SK-N-SH treated with all-trans-retinoic acid at 6 μM for 48 hours (cell line): ENCODE measurements at regions not wholly inside any gene's neighbourhood (a gene's known extent, or its start where the extent isn't known, plus 50 kb on each side); places are given as distances from the start of the nearest gene placed in this dataset.

Experiments
- ATAC-seq: fragments of 200-7000 bp; cut with Tn5 transposase; 3 replicates; pipeline ENCODE4 v1.9.1; 2020; ENCODE audit warnings: mild to moderate bottlenecking, moderate library complexity
- ARNTL ChIP-seq: fragments of 450-650 bp; formaldehyde crosslinking; IDR thresholded peaks from 2 replicates; pipeline ENCODE4 v1.5.0; 2020; ENCODE audit warnings: low read depth, mild to moderate bottlenecking, moderate library complexity, borderline replicate concordance
- BACH2 ChIP-seq: fragments of 250-450 bp; sonication (Bioruptor Pico); IDR thresholded peaks from 2 replicates; pipeline ENCODE4 v1.9.0; 2021; ENCODE audit warnings: mild to moderate bottlenecking, borderline replicate concordance
- CSDC2 ChIP-seq: fragments of 250-450 bp; sonication (Bioruptor Pico); IDR thresholded peaks from 2 replicates; pipeline ENCODE4 v1.5.0; 2020; ENCODE audit warnings: mild to moderate bottlenecking, moderate library complexity
- GLIS3 ChIP-seq: fragments of 250-450 bp; sonication (Bioruptor Pico); IDR thresholded peaks from 2 replicates; pipeline ENCODE4 v1.5.0; 2020; ENCODE audit warnings: mild to moderate bottlenecking, moderate library complexity
- PPARA ChIP-seq: fragments of 250-450 bp; sonication (Bioruptor Pico); IDR thresholded peaks from 2 replicates; pipeline ENCODE4 v1.5.0; 2020; ENCODE audit warnings: mild to moderate bottlenecking, borderline replicate concordance
- SNAI2 ChIP-seq: fragments of 250-450 bp; sonication (Bioruptor Pico); IDR thresholded peaks from 2 replicates; pipeline ENCODE4 v1.5.0; 2020; ENCODE audit warnings: mild to moderate bottlenecking, moderate library complexity
- TCF4 ChIP-seq: fragments of 250-450 bp; sonication (Bioruptor Pico); IDR thresholded peaks from 2 replicates; pipeline ENCODE4 v1.8.0; 2021; ENCODE audit warnings: mild to moderate bottlenecking, moderate library complexity, borderline replicate concordance
- TOX ChIP-seq: fragments of 250-450 bp; sonication (Bioruptor Pico); IDR thresholded peaks from 2 replicates; pipeline ENCODE4 v1.8.0; 2021; ENCODE audit warnings: mild to moderate bottlenecking, moderate library complexity, borderline replicate concordance
- ZC3H10 ChIP-seq: fragments of 250-450 bp; sonication (Bioruptor Pico); IDR thresholded peaks from 2 replicates; pipeline ENCODE4 v1.5.1; 2021; ENCODE audit warnings: mild to moderate bottlenecking, moderate library complexity
- ZFP3 ChIP-seq: fragments of 250-450 bp; sonication (Bioruptor Pico); IDR thresholded peaks from 2 replicates; pipeline ENCODE4 v1.5.0; 2020; ENCODE audit warnings: mild to moderate bottlenecking, moderate library complexity
- ZFP30 ChIP-seq: fragments of 450-650 bp; formaldehyde crosslinking; IDR thresholded peaks from 2 replicates; pipeline ENCODE4 v1.5.0; 2022; ENCODE audit warnings: mild to moderate bottlenecking, moderate library complexity
- ZNF565 ChIP-seq: fragments of 450-650 bp; formaldehyde crosslinking; conservative IDR thresholded peaks from 2 replicates; pipeline ENCODE4 v1.5.0; 2020; ENCODE audit warnings: low read depth, mild to moderate bottlenecking, moderate library complexity
- ZNF70 ChIP-seq: fragments of 450-650 bp; formaldehyde crosslinking; IDR thresholded peaks from 2 replicates; pipeline ENCODE4 v1.5.0; 2020; ENCODE audit warnings: mild to moderate bottlenecking, moderate library complexity
- ZNF8 ChIP-seq: fragments of 450-650 bp; formaldehyde crosslinking; IDR thresholded peaks from 2 replicates; pipeline ENCODE4 v1.5.0; 2020; ENCODE audit warnings: mild to moderate bottlenecking, moderate library complexity
- TF ChIP-seq, protein P1 (sequence below): fragments of 250-450 bp; sonication (Bioruptor Pico); IDR thresholded peaks from 2 replicates; pipeline ENCODE4 v1.5.1; 2020; ENCODE audit warnings: low read depth, mild to moderate bottlenecking, moderate library complexity
- TF ChIP-seq, protein P2 (sequence below): fragments of 250-450 bp; sonication (Bioruptor Pico); IDR thresholded peaks from 2 replicates; pipeline ENCODE4 v1.5.1; 2021; ENCODE audit warnings: mild to moderate bottlenecking, moderate library complexity
- TF ChIP-seq, protein P3 (sequence below): fragments of 250-450 bp; sonication (Bioruptor Pico); IDR thresholded peaks from 2 replicates; pipeline ENCODE4 v1.8.0; 2021; ENCODE audit warnings: low read depth, mild to moderate bottlenecking, moderate library complexity, borderline replicate concordance
- TF ChIP-seq, protein P4 (sequence below): fragments of 250-450 bp; sonication (Bioruptor Pico); IDR thresholded peaks from 2 replicates; pipeline ENCODE4 v1.5.0; 2020; ENCODE audit warnings: mild to moderate bottlenecking, moderate library complexity
- TF ChIP-seq, protein P5 (sequence below): fragments of 250-450 bp; sonication (Bioruptor Pico); IDR thresholded peaks from 2 replicates; pipeline ENCODE4 v1.8.0; 2020; ENCODE audit warnings: mild to moderate bottlenecking, moderate library complexity, borderline replicate concordance

DNA sequence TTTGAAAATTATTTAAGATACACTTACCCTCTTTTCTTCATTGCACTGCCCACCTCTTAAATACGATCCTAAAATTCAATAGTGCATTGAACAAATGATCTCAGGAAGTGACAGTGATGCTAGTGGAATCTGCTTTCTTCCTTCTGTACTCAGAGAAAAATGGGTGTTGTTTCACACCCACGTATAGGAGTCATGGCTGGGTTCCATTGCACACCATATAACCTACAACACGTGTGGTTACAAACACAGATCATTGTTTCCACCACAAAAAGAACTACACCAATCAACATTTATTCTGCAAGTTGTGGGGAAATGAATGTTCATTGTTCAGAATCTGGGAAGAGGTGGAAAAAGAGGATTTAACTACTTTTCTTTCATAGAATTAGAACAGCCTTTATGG, 275.9 kb downstream of the MAN2A1 start:
- TF ChIP-seq, protein P1, sequence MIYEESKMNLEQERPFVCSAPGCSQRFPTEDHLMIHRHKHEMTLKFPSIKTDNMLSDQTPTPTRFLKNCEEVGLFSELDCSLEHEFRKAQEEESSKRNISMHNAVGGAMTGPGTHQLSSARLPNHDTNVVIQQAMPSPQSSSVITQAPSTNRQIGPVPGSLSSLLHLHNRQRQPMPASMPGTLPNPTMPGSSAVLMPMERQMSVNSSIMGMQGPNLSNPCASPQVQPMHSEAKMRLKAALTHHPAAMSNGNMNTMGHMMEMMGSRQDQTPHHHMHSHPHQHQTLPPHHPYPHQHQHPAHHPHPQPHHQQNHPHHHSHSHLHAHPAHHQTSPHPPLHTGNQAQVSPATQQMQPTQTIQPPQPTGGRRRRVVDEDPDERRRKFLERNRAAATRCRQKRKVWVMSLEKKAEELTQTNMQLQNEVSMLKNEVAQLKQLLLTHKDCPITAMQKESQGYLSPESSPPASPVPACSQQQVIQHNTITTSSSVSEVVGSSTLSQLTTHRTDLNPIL (CRISPR knock-in tag), result no peak
- TF ChIP-seq, protein P2, sequence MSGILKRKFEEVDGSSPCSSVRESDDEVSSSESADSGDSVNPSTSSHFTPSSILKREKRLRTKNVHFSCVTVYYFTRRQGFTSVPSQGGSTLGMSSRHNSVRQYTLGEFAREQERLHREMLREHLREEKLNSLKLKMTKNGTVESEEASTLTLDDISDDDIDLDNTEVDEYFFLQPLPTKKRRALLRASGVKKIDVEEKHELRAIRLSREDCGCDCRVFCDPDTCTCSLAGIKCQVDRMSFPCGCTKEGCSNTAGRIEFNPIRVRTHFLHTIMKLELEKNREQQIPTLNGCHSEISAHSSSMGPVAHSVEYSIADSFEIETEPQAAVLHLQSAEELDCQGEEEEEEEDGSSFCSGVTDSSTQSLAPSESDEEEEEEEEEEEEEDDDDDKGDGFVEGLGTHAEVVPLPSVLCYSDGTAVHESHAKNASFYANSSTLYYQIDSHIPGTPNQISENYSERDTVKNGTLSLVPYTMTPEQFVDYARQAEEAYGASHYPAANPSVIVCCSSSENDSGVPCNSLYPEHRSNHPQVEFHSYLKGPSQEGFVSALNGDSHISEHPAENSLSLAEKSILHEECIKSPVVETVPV (CRISPR knock-in tag), result no peak
- no peak for TF ChIP-seq ZFP3 (CRISPR knock-in tag)
- TF ChIP-seq ZFP30 (CRISPR knock-in tag), result no peak
- TF ChIP-seq ARNTL (CRISPR knock-in tag), result no peak
- TF ChIP-seq ZC3H10 (CRISPR knock-in tag), result no peak
- no peak for TF ChIP-seq TCF4 (CRISPR knock-in tag)
- TF ChIP-seq GLIS3 (CRISPR knock-in tag), result no peak
- TF ChIP-seq, protein P3, sequence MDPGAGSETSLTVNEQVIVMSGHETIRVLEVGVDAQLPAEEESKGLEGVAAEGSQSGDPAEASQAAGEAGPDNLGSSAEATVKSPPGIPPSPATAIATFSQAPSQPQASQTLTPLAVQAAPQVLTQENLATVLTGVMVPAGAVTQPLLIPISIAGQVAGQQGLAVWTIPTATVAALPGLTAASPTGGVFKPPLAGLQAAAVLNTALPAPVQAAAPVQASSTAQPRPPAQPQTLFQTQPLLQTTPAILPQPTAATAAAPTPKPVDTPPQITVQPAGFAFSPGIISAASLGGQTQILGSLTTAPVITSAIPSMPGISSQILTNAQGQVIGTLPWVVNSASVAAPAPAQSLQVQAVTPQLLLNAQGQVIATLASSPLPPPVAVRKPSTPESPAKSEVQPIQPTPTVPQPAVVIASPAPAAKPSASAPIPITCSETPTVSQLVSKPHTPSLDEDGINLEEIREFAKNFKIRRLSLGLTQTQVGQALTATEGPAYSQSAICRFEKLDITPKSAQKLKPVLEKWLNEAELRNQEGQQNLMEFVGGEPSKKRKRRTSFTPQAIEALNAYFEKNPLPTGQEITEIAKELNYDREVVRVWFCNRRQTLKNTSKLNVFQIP (CRISPR knock-in tag), result no peak
- TF ChIP-seq, protein P4, sequence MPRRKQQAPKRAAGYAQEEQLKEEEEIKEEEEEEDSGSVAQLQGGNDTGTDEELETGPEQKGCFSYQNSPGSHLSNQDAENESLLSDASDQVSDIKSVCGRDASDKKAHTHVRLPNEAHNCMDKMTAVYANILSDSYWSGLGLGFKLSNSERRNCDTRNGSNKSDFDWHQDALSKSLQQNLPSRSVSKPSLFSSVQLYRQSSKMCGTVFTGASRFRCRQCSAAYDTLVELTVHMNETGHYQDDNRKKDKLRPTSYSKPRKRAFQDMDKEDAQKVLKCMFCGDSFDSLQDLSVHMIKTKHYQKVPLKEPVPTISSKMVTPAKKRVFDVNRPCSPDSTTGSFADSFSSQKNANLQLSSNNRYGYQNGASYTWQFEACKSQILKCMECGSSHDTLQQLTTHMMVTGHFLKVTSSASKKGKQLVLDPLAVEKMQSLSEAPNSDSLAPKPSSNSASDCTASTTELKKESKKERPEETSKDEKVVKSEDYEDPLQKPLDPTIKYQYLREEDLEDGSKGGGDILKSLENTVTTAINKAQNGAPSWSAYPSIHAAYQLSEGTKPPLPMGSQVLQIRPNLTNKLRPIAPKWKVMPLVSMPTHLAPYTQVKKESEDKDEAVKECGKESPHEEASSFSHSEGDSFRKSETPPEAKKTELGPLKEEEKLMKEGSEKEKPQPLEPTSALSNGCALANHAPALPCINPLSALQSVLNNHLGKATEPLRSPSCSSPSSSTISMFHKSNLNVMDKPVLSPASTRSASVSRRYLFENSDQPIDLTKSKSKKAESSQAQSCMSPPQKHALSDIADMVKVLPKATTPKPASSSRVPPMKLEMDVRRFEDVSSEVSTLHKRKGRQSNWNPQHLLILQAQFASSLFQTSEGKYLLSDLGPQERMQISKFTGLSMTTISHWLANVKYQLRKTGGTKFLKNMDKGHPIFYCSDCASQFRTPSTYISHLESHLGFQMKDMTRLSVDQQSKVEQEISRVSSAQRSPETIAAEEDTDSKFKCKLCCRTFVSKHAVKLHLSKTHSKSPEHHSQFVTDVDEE (CRISPR knock-in tag), result no peak
- no peak for TF ChIP-seq ZNF70 (CRISPR knock-in tag)
- no peak for ATAC-seq

DNA sequence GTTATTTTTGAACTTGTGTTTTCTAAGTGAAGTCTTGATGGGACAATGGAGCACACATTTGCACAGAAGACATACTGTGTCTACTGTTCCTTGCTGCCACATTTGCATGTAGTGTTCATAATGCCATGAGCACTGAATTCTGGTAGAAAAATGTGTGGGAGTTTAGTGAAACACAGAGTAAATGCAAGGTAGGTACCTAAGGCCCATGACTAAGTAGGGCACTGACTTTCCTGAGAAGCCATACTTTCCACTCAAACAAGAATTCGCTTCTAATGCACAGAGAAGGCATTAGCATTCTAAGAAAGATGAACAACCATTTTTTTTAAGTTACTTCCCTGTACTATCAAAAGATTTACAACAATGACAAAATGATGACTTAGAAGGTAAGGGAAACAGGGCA, 282.2 kb downstream of the MAN2A1 start:
- TF ChIP-seq, protein P3 (CRISPR knock-in tag), result no peak
- TF ChIP-seq, protein P4 (CRISPR knock-in tag), result no peak
- TF ChIP-seq TCF4 (CRISPR knock-in tag) (no peak), ZNF565 (no peak)
- ATAC-seq, result no peak

DNA sequence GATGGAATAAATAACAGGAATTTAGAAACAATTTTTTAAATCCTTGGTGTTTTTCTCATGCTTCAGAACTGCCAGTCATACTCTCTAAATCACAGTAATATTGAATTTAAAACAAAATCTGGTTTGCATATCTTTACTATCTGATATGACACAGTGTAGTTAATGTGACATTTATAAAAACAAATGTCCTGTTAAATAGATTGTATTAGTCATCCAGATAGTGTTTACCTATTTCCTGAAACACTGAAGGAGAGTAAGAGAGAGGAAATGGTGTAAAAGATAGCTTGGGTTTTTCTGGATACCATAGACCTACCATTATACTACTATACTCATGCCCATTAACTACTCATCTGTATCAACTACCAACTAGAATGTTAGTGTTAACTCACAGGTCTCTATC, 292.3 kb downstream of the MAN2A1 start:
- ATAC-seq, result peak; percentile 91
- TF ChIP-seq BACH2 (CRISPR knock-in tag) (no peak), ARNTL (CRISPR knock-in tag) (no peak), SNAI2 (CRISPR knock-in tag) (no peak), ZNF8 (CRISPR knock-in tag) (peak; percentile 35; the same call in 1 of the 2 replicates), ZC3H10 (CRISPR knock-in tag) (peak; percentile 97), TOX (CRISPR knock-in tag) (peak; percentile 95), ZFP30 (CRISPR knock-in tag) (peak; percentile 69), GLIS3 (CRISPR knock-in tag) (no peak), PPARA (no peak), ZNF70 (CRISPR knock-in tag) (no peak), TCF4 (CRISPR knock-in tag) (peak; percentile 95), CSDC2 (CRISPR knock-in tag) (no peak)
- TF ChIP-seq, protein P5, sequence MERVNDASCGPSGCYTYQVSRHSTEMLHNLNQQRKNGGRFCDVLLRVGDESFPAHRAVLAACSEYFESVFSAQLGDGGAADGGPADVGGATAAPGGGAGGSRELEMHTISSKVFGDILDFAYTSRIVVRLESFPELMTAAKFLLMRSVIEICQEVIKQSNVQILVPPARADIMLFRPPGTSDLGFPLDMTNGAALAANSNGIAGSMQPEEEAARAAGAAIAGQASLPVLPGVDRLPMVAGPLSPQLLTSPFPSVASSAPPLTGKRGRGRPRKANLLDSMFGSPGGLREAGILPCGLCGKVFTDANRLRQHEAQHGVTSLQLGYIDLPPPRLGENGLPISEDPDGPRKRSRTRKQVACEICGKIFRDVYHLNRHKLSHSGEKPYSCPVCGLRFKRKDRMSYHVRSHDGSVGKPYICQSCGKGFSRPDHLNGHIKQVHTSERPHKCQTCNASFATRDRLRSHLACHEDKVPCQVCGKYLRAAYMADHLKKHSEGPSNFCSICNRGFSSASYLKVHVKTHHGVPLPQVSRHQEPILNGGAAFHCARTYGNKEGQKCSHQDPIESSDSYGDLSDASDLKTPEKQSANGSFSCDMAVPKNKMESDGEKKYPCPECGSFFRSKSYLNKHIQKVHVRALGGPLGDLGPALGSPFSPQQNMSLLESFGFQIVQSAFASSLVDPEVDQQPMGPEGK, result peak; percentile 91
- TF ChIP-seq, protein P4 (CRISPR knock-in tag), result no peak
